ENCODE measurements at regions not wholly inside any gene's neighbourhood (a gene's known extent, or its start where the extent isn't known, plus 50 kb on each side); places are given as distances from the start of the nearest gene placed in this dataset.

DNA sequence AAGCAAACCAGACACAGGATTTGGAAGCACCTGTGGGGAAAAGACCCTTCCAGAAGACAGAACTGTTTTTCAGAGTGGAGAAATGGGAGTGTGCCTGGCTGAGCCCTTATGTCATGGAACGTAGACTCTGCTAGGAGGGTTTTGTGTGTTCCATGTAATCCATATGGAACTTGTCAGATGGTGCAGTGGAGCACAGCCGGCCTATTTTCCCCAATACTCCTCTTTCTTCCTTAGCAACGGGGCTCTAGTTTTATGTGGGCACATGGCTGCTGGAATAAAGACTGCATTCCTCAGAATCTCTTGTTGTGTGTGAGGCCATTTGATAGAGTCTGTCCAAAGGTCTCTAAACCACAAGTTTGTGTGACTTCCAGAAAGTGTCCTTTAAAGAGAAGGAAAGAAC, 284.0 kb downstream of the DRD1 start:
- H3K4ac ChIP-seq (ENCODE audit: low read depth, low read length), result no peak overlapping the region
- H3K27ac ChIP-seq (ENCODE audit: insufficient read depth, low read length), result no peak overlapping the region
- WGBS, 2 experiments (ENCODE audit: extremely low coverage in 2 of 2, insufficient read length in 1 of 2), result no CpG with 5 or more reads among the region's 3 CpGs
- H4K8ac ChIP-seq (ENCODE audit: low read depth in 2 of 2, low read length in 2 of 2), result no peak overlapping the region
- no peaks in the 10 kb centered on the region for H4K20me1 ChIP-seq (ENCODE audit: insufficient read depth, low read length)
- no peak overlapping the region for H3K56ac ChIP-seq (ENCODE audit: extremely low read depth, insufficient read depth, low read length)
- no peak overlapping the region for H3K18ac ChIP-seq (ENCODE audit: low read depth, low read length)
- no peaks in the 10 kb centered on the region for H3K4me1 ChIP-seq (ENCODE audit: control insufficient read depth, insufficient read depth, low read length)
- POLR2A ChIA-PET (ENCODE audit: unreplicated experiment), result no interaction called here
- intact Hi-C loops (cut with micrococcal nuclease), result no loop called here
- H3K9me3 ChIP-seq (ENCODE audit: control insufficient read depth, insufficient read depth, low read length), result no peaks in the 10 kb centered on the region
- in situ Hi-C loops (cut with MboI; ENCODE audit: low sequenced_read_pairs), result no loop called here
- H2AFZ ChIP-seq (replicated peaks; ENCODE audit: low read length, poor library complexity), result no peak overlapping the region
- dilution Hi-C loops (cut with HindIII; ENCODE audit: low sequenced_read_pairs, unreplicated experiment), result no loop called here
- H3K27me3 ChIP-seq (ENCODE audit: control insufficient read depth, insufficient read depth, low read length), result peaks cover 6% of the 10 kb centered on the region; the same call in 1 of the 2 replicates
- H2AK5ac ChIP-seq (ENCODE audit: low read depth, low read length), result no peak overlapping the region
- H3K36me3 ChIP-seq (ENCODE audit: control insufficient read depth, insufficient read depth, low read length), result no peaks in the 10 kb centered on the region
- ATAC-seq (ENCODE audit: low read depth), result no peak
- no peak overlapping the region for H2BK120ac ChIP-seq (ENCODE audit: low read depth, low read length)
- BruUV-seq (replicated peaks), result no TSS peak
- H3K4me2 ChIP-seq (ENCODE audit: low read depth, low read length), result no peak overlapping the region
- no peak overlapping the region for H2BK15ac ChIP-seq (ENCODE audit: low read depth, low read length)
- no peak overlapping the region for H3K23ac ChIP-seq (ENCODE audit: low read depth, low read length)
- no peak overlapping the region for H3K14ac ChIP-seq (replicated peaks; ENCODE audit: low read depth, low read length)
- CTCF ChIA-PET, result no interaction called here
- no peak for TF ChIP-seq MXI1 (IDR thresholded peaks at IDR 0.05; ENCODE audit: borderline replicate concordance, low read depth, low read length)
- no peak for TF ChIP-seq POLR2A (IDR thresholded peaks at IDR 0.05; ENCODE audit: low read depth, low read length)
- TF ChIP-seq CTCF (conservative IDR thresholded peaks at IDR 0.05; ENCODE audit: low read depth, low read length), result no peak
- no peak for TF ChIP-seq MAZ (IDR thresholded peaks at IDR 0.05; ENCODE audit: borderline replicate concordance, low read depth, low read length)
- TF ChIP-seq ELK1 (IDR thresholded peaks at IDR 0.05; ENCODE audit: borderline replicate concordance, low read depth, low read length), result no peak
- TF ChIP-seq RCOR1 (IDR thresholded peaks at IDR 0.05; ENCODE audit: insufficient replicate concordance, low read length), result no peak
- no peak for TF ChIP-seq CHD1 (IDR thresholded peaks at IDR 0.05; ENCODE audit: low read depth, low read length)
- no peak for DNase-seq
- no peak overlapping the region for H2AK9ac ChIP-seq (replicated peaks; ENCODE audit: low read depth, low read length, poor library complexity)
- H3K9ac ChIP-seq (ENCODE audit: low read depth, low read length), result no peak overlapping the region
- H2BK5ac ChIP-seq (ENCODE audit: low read depth, low read length, poor library complexity, severe bottlenecking), result no peak overlapping the region
- H4K91ac ChIP-seq (ENCODE audit: insufficient read depth, low read depth, low read length), result no peak overlapping the region
- H3K9me1 ChIP-seq (ENCODE audit: insufficient read depth, low read length), result no peaks in the 10 kb centered on the region
- H3K4me3 ChIP-seq (ENCODE audit: insufficient read depth, low read depth, low read length), result no peak overlapping the region
- H3K79me1 ChIP-seq (ENCODE audit: low read depth in 1 of 2, low read length in 2 of 2), result no peaks in the 10 kb centered on the region
- no peak overlapping the region for H2BK20ac ChIP-seq (ENCODE audit: low read depth, low read length)
- H4K5ac ChIP-seq (ENCODE audit: low read depth, low read length), result no peak overlapping the region
